ENCODE measurements at regions not wholly inside any gene's neighbourhood (a gene's known extent, or its start where the extent isn't known, plus 50 kb on each side); places are given as distances from the start of the nearest gene placed in this dataset.

DNA sequence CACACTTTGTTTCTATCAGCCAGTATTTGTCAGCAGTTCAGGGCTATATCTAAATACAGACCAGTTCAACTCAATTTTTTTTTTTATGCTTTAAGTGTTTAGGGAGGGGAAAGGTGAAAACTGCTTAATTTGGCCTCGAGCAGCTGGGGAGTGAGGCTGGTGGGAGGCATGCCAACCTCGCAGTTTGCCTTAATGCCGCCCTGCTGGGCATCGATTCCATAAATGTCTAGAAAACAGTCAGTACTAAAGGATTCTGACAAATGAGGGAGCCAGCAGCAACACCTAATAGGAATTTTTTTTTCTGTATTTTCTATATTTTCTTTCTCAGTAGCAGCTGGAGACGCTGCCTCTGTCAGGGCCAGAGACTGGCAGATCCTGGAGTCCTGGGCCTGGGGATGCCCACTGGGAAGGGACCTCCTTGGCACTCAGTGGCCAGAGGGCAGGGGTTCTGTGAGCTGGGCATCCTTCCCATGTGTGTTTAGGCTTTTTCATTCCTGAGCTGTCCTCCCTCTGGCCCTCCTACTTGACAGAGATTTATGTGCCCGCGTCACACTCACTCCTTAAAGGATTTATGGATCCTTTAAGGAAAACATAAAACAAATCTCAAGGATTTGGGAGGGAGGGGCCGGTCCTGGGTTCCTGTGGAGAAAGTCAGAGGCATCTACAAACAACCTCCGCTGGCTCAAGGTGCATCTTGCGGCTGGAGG is 117.8 kb downstream of the WNT5A start:
- Mint-ChIP-seq H3K4me3 (no peak overlapping the region), H3K27ac (no peak overlapping the region), H3K9me3 (peaks cover 0 to 7% (median 0%) of the 10 kb centered on the region in 9 donors), H3K36me3 (no peaks in the 10 kb centered on the region), H3K4me1 (no peaks in the 10 kb centered on the region), H3K27me3 (peaks cover 0 to 19% (median 0%) of the 10 kb centered on the region in 5 donors)
- no peak for ATAC-seq
- POLR2A ChIA-PET: no interaction called here
- DNase-seq: no peak

DNA sequence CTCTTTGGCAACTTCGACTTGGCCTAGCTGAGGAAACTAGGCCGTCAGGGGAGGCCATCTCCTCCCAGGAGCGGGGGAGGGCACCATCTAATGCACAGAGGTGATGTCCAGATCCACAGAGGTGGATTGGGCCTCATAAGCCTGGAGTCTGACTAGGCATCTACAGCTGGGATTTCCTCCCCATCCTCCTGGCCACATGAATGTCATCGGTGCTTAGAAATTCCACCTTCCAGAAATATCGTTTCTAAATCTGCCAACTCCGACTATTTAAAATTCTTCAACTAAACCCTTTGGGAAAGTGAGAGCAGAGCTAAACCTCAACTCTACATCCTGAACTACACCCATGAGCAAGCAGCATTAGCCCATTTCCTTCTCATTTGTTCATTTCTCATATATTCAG is 118.7 kb downstream of the WNT5A start:
- Mint-ChIP-seq H3K4me3 (no peak overlapping the region), H3K27ac (peak overlapping the region in 1 of 10 donors; percentile 36), H3K27me3 (peaks cover 0 to 18% (median 0%) of the 10 kb centered on the region in 5 donors), H3K36me3 (no peaks in the 10 kb centered on the region), H3K9me3 (peaks cover 0 to 6% (median 0%) of the 10 kb centered on the region in 9 donors), H3K4me1 (no peaks in the 10 kb centered on the region)
- ATAC-seq: no peak
- no peak for DNase-seq
- POLR2A ChIA-PET: no interaction called here

DNA sequence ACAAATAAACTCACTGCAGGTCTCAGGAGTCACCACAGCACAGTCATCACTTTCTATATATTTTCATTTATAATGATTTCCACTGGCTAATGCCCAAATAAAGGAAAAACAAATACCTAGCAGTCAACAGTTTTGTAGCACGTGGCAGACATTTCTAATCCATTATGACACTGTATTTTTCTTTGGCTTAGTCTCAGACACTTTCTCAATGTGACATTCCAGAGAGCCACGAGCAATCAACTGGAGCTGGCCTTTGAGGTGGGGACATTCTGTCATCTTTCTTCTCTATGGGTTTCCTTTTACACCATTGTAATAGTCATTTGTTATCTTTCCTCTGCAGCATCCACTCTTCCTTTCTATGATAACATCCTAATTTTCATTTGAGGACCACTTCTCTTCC is 119.7 kb downstream of the WNT5A start:
- DNase-seq (no peak), ATAC-seq (no peak)
- Mint-ChIP-seq H3K36me3 (no peaks in the 10 kb centered on the region), H3K9me3 (peaks cover 0 to 3% (median 0%) of the 10 kb centered on the region in 9 donors), H3K27me3 (peaks cover 0 to 16% (median 0%) of the 10 kb centered on the region in 5 donors), H3K4me1 (no peaks in the 10 kb centered on the region), H3K4me3 (no peak overlapping the region), H3K27ac (no peak overlapping the region)
- POLR2A ChIA-PET: no interaction called here

DNA sequence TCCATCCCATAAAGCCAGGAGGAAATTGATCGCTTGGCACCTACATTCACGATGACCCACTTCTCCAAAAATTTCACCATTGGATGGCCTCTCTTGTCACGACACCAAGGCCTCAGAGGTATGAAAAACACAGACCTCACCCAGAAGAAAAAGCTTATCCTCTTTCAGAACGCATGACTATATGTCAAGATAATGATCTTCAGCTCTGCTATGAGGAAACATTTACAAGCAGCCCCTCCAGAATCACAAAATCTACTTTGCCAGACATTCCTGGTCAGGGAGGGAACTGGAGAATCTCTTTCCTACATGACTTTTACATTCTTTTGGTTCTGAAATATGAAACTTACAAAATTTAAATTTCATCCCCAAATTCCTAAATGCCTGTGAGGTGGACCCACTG is 122.7 kb downstream of the WNT5A start:
- Mint-ChIP-seq H3K36me3 (no peaks in the 10 kb centered on the region), H3K27me3 (peaks cover 0 to 15% (median 0%) of the 10 kb centered on the region in 5 donors), H3K4me1 (no peaks in the 10 kb centered on the region), H3K27ac (no peak overlapping the region), H3K4me3 (no peak overlapping the region), H3K9me3 (peaks cover 0 to 15% (median 0%) of the 10 kb centered on the region in 9 donors)
- no peak for DNase-seq
- ATAC-seq: no peak
- POLR2A ChIA-PET: no interaction called here

DNA sequence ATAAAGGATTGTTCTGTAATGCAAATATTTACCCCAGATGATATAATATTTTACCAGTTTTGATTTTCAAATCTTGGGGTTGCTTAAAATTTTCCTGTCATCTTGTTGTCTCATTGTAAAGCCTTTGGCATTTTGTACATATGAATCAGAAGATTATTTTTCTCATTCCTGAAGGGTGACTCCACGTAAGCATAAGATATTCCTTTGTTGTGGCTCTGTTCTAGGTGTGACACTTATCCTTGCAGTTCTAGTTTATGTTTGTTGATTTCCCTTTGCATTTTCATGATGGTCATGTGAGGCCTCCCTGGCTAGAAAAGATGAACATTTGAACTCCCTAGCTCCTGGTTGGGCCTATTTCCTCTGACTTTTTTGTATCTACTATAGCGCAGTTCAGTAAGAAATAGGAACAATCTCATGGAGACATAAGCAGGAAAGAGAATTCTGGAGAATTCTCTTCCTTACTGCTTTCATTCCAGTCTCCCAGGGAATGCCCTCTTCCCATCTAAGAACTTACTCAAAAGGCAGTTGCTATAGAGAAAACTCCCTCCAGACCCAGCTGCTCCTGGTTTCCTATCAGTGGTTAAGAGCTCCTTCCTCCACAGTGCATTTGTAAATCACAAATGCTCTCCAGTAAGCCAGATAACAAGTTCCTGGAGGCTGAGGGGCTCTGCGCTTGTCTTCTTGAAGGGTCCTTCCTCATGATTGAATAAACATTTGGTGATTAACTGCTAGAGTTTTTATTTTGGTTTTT is 124.7 kb downstream of the WNT5A start:
- Mint-ChIP-seq H3K27me3 (peaks cover 0 to 7% (median 0%) of the 10 kb centered on the region in 5 donors), H3K4me1 (no peaks in the 10 kb centered on the region), H3K36me3 (no peaks in the 10 kb centered on the region), H3K4me3 (no peak overlapping the region), H3K9me3 (peaks cover 0 to 22% (median 2%) of the 10 kb centered on the region in 9 donors), H3K27ac (no peak overlapping the region)
- ATAC-seq (no peak), DNase-seq (no peak)
- POLR2A ChIA-PET: no interaction called here

DNA sequence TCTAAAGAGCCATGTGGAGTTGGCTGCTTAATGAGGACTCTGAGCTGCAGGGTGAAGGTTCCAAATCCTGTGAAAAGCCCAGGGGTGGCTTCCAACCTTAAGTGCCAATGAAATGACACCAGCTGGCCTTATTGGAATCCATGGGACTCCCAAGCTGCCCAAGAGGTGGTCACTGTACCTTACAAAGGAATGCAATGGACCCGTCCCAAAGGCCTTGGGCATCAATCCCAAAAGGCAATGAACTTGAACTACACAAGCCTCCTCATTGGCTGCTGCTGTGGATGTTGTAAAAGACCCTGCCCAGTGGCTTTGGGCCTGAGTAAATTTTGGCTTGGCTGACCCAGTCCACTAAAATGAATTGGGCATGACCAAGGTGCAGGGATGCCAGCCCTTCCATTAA is 129.3 kb downstream of the WNT5A start:
- no peak for ATAC-seq

DNA sequence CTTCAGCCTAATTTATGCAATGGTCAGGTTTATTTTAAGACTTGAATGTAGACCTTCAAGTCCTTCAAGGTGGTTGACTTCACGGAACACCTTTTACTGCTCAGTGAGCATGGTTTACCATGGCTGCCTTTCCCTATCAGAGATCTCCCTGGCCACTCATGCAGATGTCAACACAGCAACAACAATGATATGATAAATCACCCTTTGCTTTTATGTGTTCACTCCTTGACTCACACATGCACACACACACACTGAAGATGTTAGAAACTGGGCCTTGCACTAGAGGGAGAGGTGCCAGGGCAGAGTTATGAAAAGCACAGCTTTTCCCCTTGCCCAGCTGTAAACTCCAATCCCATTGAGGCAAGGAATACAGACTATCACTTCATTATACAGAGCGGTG is 134.4 kb downstream of the WNT5A start:
- POLR2A ChIA-PET: no interaction called here
- Mint-ChIP-seq H3K4me3 (no peak overlapping the region), H3K27me3 (peaks cover 0 to 15% (median 0%) of the 10 kb centered on the region in 5 donors)

More for the DNA sequence above, 129.3 kb downstream of the WNT5A start:
- no peak for DNase-seq
- H3K4me1 Mint-ChIP-seq: no peaks in the 10 kb centered on the region
- H3K36me3 Mint-ChIP-seq: no peaks in the 10 kb centered on the region
- H3K27ac Mint-ChIP-seq: no peak overlapping the region
- H3K27me3 Mint-ChIP-seq: peaks cover 0 to 8% (median 0%) of the 10 kb centered on the region in 5 donors
- H3K4me3 Mint-ChIP-seq: no peak overlapping the region
- peaks cover 0 to 22% (median 3%) of the 10 kb centered on the region in 9 donors for H3K9me3 Mint-ChIP-seq
- POLR2A ChIA-PET: no interaction called here

DNA sequence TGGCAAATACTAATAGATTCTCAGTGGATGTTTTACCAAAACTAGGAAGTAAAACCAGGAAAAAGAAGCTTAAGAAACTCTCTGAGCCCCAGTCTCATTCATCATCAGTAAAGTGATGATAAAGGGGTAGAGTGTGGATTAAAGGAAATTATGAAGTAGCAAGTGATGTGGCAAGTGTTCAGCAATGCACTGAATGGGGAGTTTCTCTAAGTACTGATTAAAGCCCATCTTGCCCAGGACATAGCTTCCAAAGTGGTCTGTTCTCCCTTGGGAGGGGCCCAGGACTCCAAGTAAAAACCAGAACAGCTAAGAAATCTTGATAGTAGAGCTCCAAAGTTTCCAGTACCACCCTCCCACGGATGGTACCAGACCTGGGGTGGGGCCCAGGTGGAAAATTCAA is 137.3 kb downstream of the WNT5A start:
- H3K27ac Mint-ChIP-seq: no peak overlapping the region
- H3K27me3 Mint-ChIP-seq: peaks cover 0 to 12% (median 0%) of the 10 kb centered on the region in 5 donors
- H3K4me1 Mint-ChIP-seq: no peaks in the 10 kb centered on the region
- no peak overlapping the region for H3K4me3 Mint-ChIP-seq
- DNase-seq (no peak), ATAC-seq (no peak)
- no peaks in the 10 kb centered on the region for H3K36me3 Mint-ChIP-seq
- H3K9me3 Mint-ChIP-seq: peaks cover 0 to 26% (median 2%) of the 10 kb centered on the region in 9 donors
- POLR2A ChIA-PET: no interaction called here

More for the DNA sequence above, 134.4 kb downstream of the WNT5A start:
- H3K27ac Mint-ChIP-seq: no peak overlapping the region
- no peak for DNase-seq
- ATAC-seq: no peak
- H3K9me3 Mint-ChIP-seq: peaks cover 0 to 21% (median 3%) of the 10 kb centered on the region in 9 donors
- H3K4me1 Mint-ChIP-seq: no peaks in the 10 kb centered on the region
- H3K36me3 Mint-ChIP-seq: no peaks in the 10 kb centered on the region

DNA sequence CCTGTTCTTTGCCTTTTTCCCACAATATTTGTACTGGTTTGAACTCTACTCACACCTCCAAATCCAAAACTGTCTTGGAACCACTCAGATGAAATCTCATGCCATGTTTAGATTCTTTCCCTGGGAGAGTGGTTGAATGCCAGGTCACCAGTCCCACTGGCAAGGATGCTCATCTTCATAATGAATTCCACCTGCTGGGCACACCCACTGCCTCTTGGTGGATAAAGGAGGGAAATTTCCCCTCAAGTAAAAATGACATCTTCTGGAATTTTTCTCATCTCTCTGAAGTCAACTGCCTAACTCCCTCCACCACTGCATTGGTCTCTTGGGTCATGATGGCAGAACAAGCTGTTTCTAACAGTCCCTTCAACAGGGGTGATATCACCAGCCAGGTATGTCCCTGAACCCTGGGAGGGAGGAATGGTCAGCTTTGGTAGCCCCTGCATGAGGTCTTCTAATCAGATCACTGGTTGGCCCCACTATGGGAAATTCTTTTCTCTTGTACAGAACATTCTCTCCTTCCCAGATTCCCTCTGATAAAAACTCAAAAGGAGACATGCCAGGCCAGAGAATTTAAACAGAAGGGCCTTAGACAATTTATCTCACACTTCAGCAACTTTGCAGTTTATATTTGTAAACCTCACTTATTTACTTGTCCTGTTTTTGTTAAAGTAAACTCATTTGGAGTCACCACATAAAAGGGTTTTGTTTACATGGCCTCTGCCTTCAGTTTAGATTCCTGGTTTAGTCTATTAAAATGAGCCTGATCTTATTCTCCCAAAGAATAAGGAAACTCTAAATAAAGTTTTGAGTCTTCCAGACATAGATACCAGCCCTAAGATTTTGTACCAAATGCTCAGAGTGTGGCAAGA is 143.4 kb downstream of the WNT5A start:
- Mint-ChIP-seq H3K9me3 (peaks cover 0 to 17% (median 0%) of the 10 kb centered on the region in 9 donors), H3K4me3 (no peak overlapping the region), H3K4me1 (no peaks in the 10 kb centered on the region), H3K27me3 (peaks cover 0 to 7% (median 0%) of the 10 kb centered on the region in 5 donors), H3K27ac (no peak overlapping the region), H3K36me3 (no peaks in the 10 kb centered on the region)
- DNase-seq: no peak
- ATAC-seq: no peak
- POLR2A ChIA-PET: no interaction called here

DNA sequence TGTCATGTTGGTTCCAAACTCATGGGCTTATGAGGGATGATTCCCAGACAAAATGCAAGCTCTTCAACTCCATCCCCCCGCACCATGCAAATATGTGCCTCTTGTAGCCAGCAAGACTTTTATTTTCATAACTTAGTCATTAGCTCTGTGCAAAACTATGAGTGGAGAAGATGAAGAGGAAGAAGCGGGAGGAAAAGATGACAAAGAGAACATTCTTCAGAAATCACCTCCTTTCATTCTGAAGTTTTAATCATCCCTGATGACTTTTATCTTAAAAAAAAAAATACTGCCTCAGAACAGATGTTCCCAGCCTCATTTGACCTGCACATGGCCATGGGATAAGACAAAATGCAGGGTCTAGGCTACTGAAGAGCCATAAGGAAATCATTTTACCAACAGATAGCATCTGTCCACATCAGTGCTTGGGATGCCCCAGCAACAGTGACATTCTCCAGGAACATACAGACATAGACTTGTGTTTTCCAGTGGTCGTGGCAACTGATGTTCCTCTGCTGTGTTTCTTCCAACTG is 145.5 kb downstream of the WNT5A start:
- DNase-seq (no peak), ATAC-seq (no peak)
- Mint-ChIP-seq H3K27ac (no peak overlapping the region), H3K36me3 (no peaks in the 10 kb centered on the region), H3K27me3 (peaks cover 0 to 13% (median 0%) of the 10 kb centered on the region in 5 donors), H3K9me3 (peaks cover 0 to 26% (median 0%) of the 10 kb centered on the region in 9 donors), H3K4me1 (no peaks in the 10 kb centered on the region), H3K4me3 (no peak overlapping the region)
- POLR2A ChIA-PET: no interaction called here

DNA sequence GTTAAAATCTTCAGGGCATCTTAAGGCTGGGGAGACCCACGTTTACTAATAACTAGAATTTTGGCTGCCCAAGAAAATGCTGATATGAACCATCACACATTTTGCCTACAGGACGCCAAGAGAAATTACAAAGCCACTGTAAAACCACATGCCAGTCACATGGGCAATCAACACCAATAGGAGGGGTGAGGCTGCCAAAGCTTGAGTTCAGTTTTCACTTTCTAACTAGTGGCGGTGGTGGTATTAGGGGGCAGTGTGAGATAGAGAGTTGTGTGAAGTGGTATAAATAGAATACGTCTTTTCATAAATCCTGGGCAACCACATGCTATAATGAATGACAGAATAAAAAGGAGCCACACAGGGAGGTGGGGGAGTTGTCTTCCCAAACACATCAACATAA is 147.3 kb downstream of the WNT5A start:
- ATAC-seq (no peak), DNase-seq (no peak)
- Mint-ChIP-seq H3K27me3 (peaks cover 0 to 21% (median 0%) of the 10 kb centered on the region in 5 donors), H3K9me3 (peaks cover 0 to 21% (median 0%) of the 10 kb centered on the region in 9 donors), H3K27ac (no peak overlapping the region), H3K4me1 (no peaks in the 10 kb centered on the region), H3K4me3 (no peak overlapping the region), H3K36me3 (no peaks in the 10 kb centered on the region)
- POLR2A ChIA-PET: no interaction called here

DNA sequence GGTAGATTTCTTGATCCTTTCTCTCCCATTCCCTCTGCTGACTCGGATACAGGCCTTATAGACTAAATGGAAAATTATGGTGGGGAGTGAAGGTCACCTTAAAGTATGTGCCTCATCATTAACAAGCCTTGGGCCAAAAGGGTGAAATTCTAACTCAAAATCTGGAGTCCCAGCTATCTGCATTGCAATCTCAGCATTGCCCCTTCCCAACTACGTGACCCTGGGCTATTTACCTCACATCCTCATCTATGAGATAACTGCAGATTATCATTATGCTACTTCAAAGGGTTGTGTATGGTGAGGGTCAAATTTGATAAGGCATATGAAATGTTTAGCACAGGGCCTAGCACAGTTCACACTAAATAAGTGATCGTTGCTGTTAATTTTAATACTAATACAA is 147.7 kb downstream of the WNT5A start:
- POLR2A ChIA-PET: no interaction called here
- H3K4me1 Mint-ChIP-seq: no peaks in the 10 kb centered on the region
- H3K4me3 Mint-ChIP-seq: no peak overlapping the region
- no peaks in the 10 kb centered on the region for H3K36me3 Mint-ChIP-seq
- H3K27me3 Mint-ChIP-seq: peaks cover 0 to 22% (median 0%) of the 10 kb centered on the region in 5 donors
- no peak for ATAC-seq
- no peak overlapping the region for H3K27ac Mint-ChIP-seq
- H3K9me3 Mint-ChIP-seq: peaks cover 0 to 17% (median 0%) of the 10 kb centered on the region in 9 donors
- no peak for DNase-seq
